Esophagus squamous epithelium (tissue), 4 donors: ENCODE measurements at regions not wholly inside any gene's neighbourhood (a gene's known extent, or its start where the extent isn't known, plus 50 kb on each side); places are given as distances from the start of the nearest gene placed in this dataset.

ENCODE experiments used
- CTCF ChIP-seq, 6 experiments: fragments of 450-650 bp in 4 of 6; fragments of 200-600 bp in 2 of 6; sonication (generic) in 2 of 6; IDR thresholded peaks; one replicate each; pipeline ENCODE4 v1.5.1; 2016 to 2019; ENCODE audit warnings: antibody characterized with exemption in 6 of 6, mild to moderate bottlenecking in 4 of 6, moderate library complexity in 4 of 6
- POLR2A ChIP-seq, 4 donors: fragments of 450-650 bp; IDR thresholded peaks; one replicate each; pipeline ENCODE4 v1.6.1; 2017; ENCODE audit warnings: antibody characterized with exemption in 4 of 4, mild to moderate bottlenecking in 4 of 4, moderate library complexity in 3 of 4

GRCh38 chr6:114874410-114874809 is 531.6 kb upstream of the HS3ST5 start:
- no peak for TF ChIP-seq CTCF (IDR thresholded peaks at IDR 0.05)
- no peak for TF ChIP-seq POLR2A (IDR thresholded peaks at IDR 0.05)
